ENCODE measurements at regions not wholly inside any gene's neighbourhood (a gene's known extent, or its start where the extent isn't known, plus 50 kb on each side); places are given as distances from the start of the nearest gene placed in this dataset.

GRCh38 chr10:129031844-129032150 is 435.2 kb upstream of the MGMT start:
- H3K27ac ChIP-seq (ENCODE audit: low read depth, low read length), result no peak overlapping the region
- no peaks in the 10 kb centered on the region for H3K36me3 ChIP-seq (ENCODE audit: control insufficient read depth in 1 of 2, insufficient read depth in 2 of 2, low read length in 2 of 2)
- H3K4me2 ChIP-seq (ENCODE audit: low read length), result no peak overlapping the region
- ATAC-seq (no peak), DNase-seq (ENCODE audit: low read depth, low spot score) (no peak)
- ChIA-PET RAD21 (ENCODE audit: low non-redundant PET in 1 of 2, low total read pairs in 2 of 2, uncharacterized antibody in 2 of 2, unreplicated experiment in 2 of 2) (no interaction called here), CTCF (no interaction called here), POLR2A (no interaction called here)
- no peak overlapping the region for H3K4me3 ChIP-seq (replicated peaks in 1 of 2; ENCODE audit: low read depth in 1 of 2, low read length in 2 of 2)
- H3K9me3 ChIP-seq (ENCODE audit: control insufficient read depth in 1 of 2, insufficient read depth in 1 of 2, low read depth in 1 of 2, low read length in 2 of 2), result no peaks in the 10 kb centered on the region; a peak in 1 of 4 replicates
- no peak overlapping the region for H3K9ac ChIP-seq (ENCODE audit: low read length)
- no peaks in the 10 kb centered on the region; the same call in 1 of the 2 replicates for H3K27me3 ChIP-seq (ENCODE audit: insufficient read depth, low read length)
- H3K9me2 ChIP-seq (ENCODE audit: insufficient read depth), result no peaks in the 10 kb centered on the region
- no peaks in the 10 kb centered on the region for H4K20me1 ChIP-seq (ENCODE audit: insufficient read depth)
- no peak overlapping the region for H2AFZ ChIP-seq (ENCODE audit: low read depth, low read length, poor library complexity, severe bottlenecking)
- intact Hi-C loops (cut with micrococcal nuclease), result loop anchor here (1.0 to 5.0 kb wide), 3 partner anchors 301 to 1016 kb away; no protein-coding TSS in a partner anchor
- BruUV-seq (replicated peaks), result no TSS peak
- TF ChIP-seq RAD21 (IDR thresholded peaks at IDR 0.05; ENCODE audit: low read depth), result no peak
- no peak for TF ChIP-seq REST (IDR thresholded peaks at IDR 0.05; ENCODE audit: low read depth)
- no peak for TF ChIP-seq TCF7L2 (IDR thresholded peaks at IDR 0.05; ENCODE audit: borderline replicate concordance, extremely low read depth, insufficient read depth, insufficient read length)
- no peak for TF ChIP-seq CBX3 (IDR thresholded peaks at IDR 0.05; ENCODE audit: low read depth)
- no peak for TF ChIP-seq ZBTB33 (IDR thresholded peaks at IDR 0.05; ENCODE audit: extremely low read depth, insufficient replicate concordance, low read length)
- TF ChIP-seq ZNF274 (IDR thresholded peaks at IDR 0.05; ENCODE audit: low read depth, low read length), result no peak
- TF ChIP-seq YY1 (IDR thresholded peaks at IDR 0.05; ENCODE audit: extremely low read depth, insufficient replicate concordance, low read depth, low read length), result no peak
- TF ChIP-seq ZFX (IDR thresholded peaks at IDR 0.05), result no peak
- no peak for TF ChIP-seq JUND (IDR thresholded peaks at IDR 0.05)
- no peak for TF ChIP-seq EZH2phosphoT487 (IDR thresholded peaks at IDR 0.05; ENCODE audit: borderline replicate concordance)
- TF ChIP-seq EZH2 (IDR thresholded peaks at IDR 0.05), result no peak
- TF ChIP-seq CTCF (IDR thresholded peaks at IDR 0.05 in 2 of 3, conservative IDR thresholded peaks at IDR 0.05 in 1 of 3; ENCODE audit: borderline replicate concordance in 1 of 3, insufficient read depth in 1 of 3, low read depth in 2 of 3, low read length in 2 of 3), result no peak
- no peaks in the 10 kb centered on the region for H3K79me2 ChIP-seq (ENCODE audit: insufficient read depth, low read length)
- no peaks in the 10 kb centered on the region for H3K4me1 ChIP-seq (ENCODE audit: control insufficient read depth in 1 of 2, insufficient read depth in 2 of 2, low read length in 2 of 2)
